ENCODE measurements at regions not wholly inside any gene's neighbourhood (a gene's known extent, or its start where the extent isn't known, plus 50 kb on each side); places are given as distances from the start of the nearest gene placed in this dataset.
"Not testable (repeated sequence)": the region's sequence is repeated elsewhere in the genome, so short reads cannot be mapped to it uniquely, and the experiment has no call there.

DNA sequence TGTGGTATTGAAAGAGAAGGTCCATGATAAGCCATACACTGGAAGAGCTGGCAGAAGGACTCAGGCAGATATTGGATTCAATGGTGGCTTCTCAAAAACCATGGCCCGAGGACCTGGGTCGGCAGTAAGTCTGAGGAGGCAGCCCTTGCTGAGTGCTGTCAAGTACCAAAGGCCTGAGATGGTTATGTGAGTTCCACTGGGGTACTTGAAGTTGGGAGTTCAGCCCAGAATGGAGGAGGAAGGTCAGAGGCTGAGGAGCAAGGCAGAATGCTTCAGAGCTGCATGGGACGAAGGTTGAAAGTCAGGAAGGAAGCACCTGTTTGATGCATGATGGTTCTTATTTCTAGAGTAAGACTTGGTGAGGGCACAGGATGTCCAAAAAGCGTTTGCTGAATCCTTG, 194.9 kb downstream of the DIRAS2 start:
- DNase-seq = no peak

DNA sequence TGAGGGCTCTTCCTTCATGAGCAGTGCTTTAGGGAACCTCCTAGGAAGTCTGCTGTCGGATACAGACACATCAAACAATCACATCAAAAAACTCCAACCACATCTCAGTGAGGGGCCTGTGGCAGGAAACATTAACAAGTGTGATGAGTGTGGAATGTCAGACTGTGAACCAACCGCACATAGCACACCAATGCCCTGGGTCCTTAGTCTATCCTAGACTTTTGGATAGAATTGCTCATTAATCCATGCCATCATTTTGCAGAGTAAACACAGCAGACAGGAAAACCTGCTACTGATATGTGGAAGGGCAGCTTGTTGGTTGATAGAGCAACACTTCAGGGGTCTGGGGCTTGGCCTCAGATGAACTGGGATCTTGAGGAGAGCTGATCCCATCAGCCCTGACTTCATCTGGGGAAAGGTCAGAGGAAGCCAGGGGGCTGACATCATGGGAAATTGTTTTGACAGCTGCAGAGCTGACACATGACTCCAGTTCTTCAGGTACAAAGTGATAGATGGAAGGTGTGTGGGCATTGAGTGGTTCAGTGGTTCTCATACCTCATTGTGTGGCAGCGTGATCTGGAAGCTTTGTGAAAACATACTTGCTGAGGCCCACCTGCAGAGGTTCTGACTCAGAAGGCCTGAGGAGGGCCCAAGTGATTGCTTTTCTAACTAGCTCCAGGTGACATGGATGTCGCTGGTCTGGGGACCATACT, 193.3 kb downstream of the DIRAS2 start:
- no peak for DNase-seq

DNA sequence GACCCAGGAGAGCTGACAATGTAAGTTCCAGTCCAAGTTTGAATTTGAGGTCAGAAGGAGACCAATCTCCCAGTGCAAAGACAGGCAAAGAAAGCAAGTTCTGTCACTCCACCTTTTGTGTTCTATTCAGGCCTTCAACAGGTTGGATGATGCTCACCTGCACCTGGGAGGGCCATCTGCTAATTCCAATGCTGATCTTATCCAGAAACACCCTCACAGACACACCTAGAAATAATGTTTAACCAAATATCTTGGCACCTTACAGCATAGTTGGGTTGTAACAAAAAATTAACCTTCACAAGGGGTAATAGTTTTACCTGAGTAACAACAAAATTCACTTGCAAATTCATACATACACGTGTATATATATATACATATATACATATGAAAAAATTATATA, 190.8 kb downstream of the DIRAS2 start:
- no peak for DNase-seq

DNA sequence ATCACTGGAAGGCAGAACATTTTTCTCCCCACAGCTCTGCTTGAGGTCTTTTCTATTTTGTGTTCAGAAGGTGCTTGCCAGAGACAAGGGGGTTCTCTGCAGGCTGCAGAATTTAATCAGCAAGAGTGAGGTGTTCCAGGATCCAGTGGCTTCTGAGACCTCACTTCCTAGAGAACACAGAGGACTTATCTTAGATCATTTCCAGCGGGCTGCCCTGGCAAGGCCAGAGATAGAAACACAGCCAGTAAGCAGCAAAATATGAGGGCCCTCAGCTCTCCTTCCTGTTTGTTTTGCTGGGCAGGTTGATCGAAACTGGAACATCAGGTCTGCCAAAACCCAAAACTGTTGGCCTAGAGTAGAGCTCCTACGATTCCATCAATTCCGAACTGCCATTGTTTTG, 187.3 kb downstream of the DIRAS2 start:
- DNase-seq = no peak

DNA sequence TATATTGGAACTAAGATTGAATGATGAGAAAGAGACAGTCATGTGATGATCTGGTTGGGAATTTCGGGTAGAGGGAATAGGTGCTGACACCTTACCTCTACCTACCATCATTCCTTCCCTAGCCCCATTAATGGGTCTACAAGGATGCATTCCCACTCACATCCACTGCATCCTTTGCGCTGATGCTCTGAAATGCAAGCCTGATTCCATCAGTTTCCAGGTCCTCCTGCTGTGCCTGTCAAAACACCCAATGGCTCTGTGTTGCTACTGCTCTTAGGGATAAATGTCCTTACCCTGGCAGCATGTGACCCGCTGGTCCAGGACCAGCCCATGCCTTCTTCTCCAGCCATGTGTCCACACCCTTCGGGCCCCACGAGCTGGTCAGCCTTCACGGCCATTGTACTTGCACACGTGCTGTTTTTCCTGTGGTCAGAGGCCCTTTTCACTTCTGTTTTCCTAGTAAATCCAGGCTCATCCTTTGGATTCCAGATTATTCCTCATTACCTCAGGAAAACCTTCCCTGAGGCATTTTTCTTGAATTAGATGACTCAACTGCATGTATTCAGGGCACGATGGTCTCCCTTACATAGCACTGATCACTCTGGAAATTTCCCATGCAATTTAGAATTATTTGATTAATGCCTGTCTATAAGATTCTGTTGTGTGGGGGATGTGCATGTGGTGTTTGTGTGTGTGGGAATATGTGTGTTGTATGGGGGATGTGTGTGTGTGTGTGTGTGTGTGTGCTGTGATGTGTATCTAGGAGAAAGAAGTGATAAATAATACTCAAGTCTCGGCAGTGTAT, 185.0 kb downstream of the DIRAS2 start:
- DNase-seq = no peak

DNA sequence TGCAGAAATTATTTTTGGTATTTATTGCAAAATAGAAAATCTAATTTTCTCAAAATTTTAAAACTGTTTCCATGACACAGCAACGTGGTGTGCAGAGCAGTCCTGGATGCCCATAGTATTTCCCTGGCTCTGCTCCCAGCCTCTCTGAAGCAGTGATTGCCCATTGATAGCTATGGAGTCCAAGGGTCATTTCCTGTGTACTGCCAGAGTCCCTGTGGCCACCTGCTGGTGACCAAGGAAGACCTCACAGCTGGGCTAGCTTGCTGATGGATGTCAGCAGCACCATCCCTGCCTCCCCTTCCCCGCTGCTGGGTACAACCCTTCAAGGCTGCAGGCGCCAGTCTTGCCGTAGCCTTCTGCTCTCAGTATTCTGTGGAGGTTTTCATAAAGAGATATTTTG, 184.1 kb downstream of the DIRAS2 start:
- DNase-seq = no peak

DNA sequence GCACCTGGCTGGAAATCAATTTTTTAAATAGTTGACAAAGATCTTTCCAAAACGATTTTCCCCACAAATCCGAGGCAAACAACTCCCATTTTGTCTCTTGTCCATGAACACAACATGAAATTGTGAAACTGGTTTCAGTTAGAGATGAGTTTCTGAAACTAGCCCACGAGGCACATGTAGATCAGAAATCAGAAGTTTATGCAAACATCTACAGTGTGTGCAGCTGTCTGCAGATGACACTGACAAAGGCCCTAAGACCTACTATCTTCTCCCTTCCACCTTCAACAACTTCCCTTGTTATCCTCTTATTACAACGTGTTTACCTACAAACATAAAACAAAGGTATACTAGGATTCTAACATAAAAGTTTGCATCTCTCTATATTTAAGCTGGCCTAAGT, 183.3 kb downstream of the DIRAS2 start:
- DNase-seq = no peak

DNA sequence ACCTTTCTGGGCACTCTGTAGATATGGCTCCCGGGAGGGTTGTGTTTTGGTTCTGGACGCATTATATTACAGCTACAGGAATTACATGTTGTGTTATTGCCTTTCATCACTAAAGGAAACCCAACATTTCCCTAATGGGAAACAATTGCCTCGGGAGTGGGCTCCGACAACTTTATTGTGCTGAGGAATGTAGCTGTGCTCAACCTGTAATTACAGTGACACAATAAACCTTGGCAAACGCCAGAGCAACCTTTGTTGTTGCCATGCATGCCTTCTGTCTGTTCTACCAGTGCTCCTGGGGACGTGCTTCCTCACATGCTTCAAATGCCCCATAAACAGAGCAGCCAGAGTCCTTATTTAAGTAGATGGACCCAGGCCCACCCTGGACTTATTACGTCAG, 182.4 kb downstream of the DIRAS2 start:
- DNase-seq = no peak

DNA sequence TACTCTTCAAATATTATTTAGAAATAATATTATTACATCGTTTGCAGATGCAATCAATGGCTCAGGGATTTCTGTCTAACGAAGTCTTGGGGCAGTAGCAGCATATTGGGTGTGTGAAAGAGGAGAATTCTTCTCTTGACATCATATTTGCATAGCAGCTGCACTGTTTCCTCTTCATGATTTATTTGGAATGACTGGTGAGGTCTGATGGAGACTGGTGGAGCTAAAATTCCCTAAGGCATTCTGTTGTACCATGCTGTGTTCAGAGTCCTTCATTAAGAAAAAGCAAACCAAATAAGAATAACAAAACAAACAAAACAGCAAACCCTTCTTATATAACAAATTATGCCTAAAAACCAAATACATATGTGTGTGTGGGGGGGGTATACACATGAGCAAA, 177.6 kb downstream of the DIRAS2 start:
- DNase-seq = no peak

DNA sequence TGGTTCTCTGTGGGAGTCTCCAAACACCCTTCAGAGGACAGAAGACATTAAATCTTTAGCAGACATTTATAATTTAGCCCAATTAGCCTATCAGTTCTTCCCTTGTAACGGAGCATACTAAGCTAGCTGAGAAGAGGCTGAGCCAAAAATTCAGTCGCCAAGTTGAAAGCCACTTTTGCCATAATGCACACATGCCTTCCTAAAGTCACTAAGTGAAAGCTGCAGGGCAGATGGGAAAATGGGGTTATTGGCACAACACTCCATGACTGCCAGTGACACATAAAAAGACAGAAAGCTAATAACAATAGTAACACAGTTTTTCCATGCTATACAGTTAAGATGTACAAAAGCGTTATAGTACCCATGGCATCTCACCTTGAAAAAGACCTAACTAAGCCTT, 176.2 kb downstream of the DIRAS2 start:
- DNase-seq = no peak

DNA sequence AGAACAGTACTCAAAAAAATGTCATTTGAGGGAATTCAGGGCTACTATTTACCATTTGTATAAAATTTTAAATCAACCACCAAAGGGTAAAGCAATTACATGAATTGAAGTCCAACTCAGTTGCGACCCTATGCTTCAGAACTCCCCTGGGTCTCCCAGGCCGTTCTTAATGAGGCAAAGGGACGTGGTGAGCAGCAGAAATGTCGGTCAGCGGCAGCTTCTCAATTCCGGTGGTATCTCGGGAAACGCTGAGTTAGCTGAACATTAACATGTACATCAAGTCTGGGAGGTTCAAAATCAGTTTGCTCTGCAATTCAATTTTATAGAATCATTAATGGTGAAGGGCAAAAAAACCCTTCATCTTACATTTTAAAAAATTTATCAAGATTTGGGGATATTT, 173.2 kb downstream of the DIRAS2 start:
- no peak for DNase-seq

DNA sequence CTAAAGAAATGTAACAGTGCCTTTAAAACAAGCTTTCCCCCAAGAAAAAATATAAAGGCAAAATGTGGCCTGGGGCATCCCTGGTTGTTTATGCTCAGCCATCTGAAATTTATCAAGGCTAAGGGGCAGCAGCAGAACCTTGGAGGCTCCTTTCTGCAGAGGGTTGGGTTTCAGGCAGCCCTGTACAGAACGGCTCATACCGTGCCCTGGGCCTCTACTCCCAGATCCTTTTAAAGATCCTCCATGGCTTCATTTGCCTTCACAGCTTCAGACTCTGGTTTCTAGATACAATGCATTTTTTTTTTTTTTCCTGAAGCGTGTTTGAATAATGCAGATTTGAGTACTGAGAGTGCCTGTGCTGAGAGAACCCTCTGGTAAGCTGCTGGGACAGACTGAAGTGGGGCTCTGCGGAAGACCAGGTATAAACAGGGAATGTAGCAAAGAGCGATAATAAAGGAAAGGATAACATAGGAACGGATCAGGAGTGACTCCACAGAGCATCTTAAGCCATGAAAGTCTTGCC, 172.7 kb downstream of the DIRAS2 start:
- no peak for DNase-seq

DNA sequence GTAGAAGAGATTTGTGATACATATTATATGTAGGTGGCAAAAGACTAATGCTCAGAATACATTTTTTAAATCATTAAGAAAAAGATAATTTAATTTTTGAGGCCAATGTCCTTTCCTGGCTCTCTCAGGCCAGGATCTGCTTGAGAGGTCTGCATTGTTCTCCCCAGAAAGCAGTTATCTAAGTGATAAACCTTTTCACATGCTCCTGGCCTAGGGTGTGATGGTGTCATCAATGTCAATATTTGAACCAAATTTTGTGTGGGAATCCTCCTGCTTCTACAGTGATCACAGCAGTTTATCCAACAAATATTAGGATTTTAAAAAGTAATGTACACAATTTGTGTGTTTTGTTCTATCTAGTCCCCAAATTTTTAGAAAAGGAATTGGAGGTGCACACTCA, 166.6 kb downstream of the DIRAS2 start:
- no peak for DNase-seq

DNA sequence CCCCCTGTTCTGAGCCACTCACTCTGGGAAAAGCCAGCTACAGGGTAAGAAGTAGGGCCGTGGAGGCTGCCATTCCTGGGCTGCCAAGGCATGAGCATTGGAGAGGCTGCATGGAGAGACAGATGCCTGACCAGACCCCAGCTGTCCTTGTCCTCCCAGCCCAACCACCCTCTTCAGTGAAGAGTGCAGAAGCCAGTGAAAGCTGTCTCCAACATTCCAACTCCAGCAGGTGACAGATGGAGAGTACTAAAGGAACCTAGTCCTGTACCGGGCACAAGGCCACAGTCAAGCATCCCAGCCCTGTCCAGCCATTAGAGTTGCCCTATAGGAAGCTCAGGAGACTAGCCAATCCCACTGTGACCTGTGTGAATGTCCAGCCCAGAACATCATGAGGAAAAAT, 165.1 kb downstream of the DIRAS2 start:
- no peak for DNase-seq

DNA sequence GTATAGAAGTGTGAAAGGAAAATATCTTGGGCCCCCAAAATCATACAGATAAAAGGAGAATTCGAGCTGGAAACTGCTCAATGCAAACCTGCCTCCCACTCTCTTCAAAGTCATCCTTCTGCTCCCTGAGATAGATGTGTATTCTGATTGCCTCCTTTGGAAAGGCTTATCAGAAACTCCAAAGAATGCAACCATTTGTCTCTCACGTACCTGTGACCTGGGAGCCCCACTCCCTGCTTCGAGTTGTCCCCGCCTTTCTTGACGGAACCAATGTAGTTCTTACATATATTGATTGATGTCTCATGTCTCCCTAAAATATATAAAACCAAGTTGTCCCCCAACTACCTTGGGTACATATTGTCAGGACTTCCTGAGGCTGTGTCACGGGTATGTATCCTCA, 163.8 kb downstream of the DIRAS2 start:
- DNase-seq = no peak

DNA sequence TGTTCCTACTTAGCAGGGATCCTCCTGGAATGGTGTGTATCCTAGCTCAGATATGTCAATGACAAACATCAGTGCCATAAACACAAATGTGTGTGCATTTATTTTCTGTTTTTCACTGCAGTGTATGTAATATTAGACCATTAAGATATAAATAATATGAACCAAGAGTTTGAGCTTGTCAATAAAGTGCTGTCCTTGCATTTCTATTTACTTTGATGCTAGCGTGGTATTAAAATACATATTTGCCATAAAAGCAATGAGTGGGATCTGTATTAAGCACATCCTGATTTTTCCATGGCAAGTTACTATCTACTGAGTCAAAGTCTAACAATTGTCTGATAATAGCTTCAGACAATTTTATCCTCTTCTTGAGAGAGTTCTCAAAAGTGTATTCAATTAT, 157.6 kb downstream of the DIRAS2 start:
- DNase-seq = no peak

DNA sequence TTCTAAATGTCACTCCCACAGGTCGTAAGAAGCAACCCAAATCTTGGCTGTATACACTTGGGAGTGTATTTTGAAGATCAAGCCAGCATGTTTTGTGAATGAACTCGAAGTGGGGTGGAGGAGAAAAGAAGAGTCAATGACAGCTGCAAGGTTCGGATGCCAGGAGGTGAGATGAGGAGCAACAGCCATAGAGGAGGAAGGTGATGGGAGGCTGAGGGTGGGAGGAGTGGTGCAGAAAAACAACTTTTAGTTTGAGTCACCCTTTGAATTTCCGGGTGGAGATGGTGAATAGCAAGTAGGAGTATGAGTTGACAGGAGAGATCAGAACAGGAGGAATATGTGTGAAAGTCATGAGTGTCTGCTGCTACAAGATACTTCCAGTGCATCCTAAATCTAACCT, 153.6 kb downstream of the DIRAS2 start:
- no peak for DNase-seq

DNA sequence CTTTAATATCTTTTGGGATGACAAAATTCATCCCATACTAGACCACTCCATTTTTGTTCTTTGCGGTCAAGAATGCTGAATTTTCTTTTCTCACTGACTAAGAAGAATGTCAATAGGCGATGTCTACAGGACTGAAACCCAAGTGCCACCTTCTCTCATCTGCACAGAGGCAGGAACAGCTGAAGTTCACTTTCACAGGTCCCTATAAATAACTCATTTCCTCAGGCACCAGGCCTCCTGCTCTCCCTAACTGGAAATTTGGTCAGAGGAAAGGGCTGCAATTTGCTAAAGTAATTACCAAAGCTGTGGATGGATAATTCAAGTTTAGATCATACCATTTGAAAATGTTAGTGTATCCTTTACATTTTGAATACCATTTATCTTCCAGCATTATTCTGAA, 142.9 kb downstream of the DIRAS2 start:
- DNase-seq = no peak

DNA sequence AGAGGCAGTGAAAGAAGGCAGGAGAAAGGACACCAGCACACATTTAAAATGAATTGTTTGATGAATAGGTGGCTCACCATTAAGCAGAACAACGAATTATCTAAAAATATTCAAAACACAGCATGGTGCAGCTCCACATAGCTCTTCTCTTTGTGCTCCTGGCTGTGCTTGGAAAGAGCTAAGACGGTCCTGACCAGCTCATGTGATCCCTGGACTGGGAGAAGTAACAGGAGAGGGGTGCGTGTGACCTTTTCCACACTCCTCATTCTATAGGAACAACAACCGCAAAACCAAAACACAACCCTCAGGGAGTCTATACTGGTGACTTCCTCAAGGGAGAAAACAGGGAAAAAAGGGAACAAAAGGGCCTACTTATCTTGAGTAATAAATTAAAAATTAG, 140.5 kb downstream of the DIRAS2 start:
- DNase-seq = no peak

DNA sequence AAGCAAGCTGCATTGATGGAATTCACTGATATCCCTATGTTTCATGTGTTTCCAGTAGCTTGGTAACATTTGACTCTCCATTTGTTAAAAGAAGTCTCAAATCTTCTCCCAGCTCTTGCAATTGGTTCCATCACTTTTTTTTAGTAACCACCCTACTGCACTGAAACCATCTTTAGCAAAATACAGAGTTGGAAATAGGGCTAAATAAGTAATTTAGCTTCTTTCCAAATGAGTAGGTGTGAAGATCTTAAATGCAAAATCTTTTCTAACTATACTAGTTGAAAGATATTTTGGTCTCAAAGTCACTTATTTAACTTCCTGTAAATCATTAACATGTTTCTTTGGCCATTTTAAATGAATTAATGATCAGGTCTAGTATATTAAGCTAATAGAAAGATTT, 138.1 kb downstream of the DIRAS2 start:
- no peak for DNase-seq

DNA sequence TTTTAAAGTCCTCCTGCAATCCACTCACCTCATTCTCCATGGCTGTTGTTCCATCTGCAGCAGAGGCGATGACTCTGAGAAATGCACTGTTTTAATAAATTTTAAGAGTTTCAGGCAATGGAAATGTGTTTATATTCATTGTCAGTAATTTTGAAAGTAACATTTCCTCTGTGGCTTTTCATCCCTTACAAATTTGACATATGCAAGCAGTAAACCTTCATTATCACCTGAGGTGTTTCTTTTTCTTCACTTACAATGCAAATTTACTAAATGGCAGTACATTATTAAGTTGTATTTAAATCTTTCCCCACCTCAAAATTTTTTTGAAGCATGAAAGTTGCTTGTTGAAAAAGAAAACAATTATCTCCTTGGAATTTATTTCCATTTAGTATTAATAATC, 136.9 kb downstream of the DIRAS2 start:
- DNase-seq = no peak

DNA sequence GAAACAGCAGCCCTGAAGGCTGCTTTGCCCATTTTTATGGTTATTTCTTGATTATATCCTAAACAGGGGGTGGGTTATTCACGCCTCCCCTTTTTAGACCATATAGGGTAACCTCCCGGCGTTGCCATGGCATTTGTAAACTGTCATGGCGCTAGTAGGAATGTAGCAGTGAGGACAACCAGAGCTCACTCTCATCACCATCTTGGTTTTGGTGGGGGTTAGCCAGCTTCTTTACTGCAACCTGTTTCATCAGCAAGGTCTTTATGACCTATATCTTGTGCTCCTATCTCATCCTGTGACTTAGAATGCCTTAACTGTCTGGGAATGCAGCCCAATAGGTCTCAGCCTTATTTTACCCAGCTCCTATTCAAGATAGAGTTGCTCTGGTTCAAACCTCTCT, 136.2 kb downstream of the DIRAS2 start:
- not testable (repeated sequence) for DNase-seq

DNA sequence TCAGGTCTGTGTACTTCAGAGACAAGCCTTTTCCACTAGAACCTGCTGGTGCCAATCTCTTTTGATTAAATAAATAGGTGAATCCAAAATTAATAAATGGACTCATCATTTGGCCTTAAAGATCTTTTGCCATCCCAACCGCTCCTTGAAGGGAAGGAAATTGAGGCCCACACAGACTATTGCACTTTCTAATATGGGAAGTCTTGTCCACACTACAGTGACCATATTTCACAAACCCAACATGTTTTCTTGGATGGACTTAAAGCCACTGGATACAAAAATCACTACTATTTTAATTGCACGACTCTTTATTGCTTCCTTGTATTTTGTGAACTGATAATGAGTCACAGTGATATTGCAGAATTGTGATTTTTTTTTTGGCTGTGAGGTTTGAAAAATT, 135.0 kb downstream of the DIRAS2 start:
- no peak for DNase-seq

DNA sequence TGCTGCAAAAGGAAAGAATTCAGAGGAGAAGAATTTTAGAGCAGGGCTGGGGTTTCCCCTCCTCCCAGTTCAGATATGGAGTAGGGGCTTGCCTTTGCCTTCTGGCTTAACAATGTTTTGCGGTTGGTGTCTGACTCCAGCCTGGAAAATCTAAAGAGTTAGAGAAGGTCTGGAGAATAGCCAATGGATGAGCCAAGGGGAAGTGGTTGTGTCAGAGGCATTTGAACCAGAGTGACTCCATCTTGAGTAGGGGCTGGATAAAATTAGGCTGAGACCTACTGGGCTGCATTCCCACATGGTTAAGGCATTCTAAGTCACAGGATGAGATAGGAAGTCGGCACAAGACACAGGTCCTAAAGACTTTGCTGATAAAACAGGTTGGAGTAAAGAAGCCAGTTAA, 133.7 kb downstream of the DIRAS2 start:
- DNase-seq = no peak

DNA sequence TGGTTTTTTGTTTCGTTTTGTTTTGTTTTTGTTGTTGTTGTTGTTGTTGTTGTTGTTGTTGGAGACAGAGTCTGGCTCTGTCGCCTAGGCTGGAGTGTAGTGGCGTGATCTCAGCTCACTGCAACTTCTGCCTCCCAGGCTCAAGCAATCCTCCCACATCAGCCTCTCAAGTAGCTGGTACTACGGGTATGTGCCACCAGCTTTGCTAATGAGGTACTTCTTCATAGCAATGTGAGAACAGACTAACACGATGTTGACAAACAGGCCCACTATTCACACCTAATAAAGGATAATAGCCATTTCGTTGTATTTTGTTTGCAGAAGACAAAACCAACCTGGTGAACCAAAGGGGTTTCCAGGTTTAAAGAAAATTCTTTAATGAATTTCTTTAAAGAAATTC, 130.9 kb downstream of the DIRAS2 start:
- no peak for DNase-seq
